ENCODE measurements at regions not wholly inside any gene's neighbourhood (a gene's known extent, or its start where the extent isn't known, plus 50 kb on each side); places are given as distances from the start of the nearest gene placed in this dataset.

- DNase-seq (ENCODE audit: low read depth in 1 of 2, low spot score in 1 of 2), result no peak
- TF ChIP-seq SPI1 (IDR thresholded peaks at IDR 0.05; ENCODE audit: borderline replicate concordance, low read depth) (no peak), POLR2AphosphoS5 (IDR thresholded peaks at IDR 0.05; ENCODE audit: low read depth) (no peak), CTCF (IDR thresholded peaks at IDR 0.05; ENCODE audit: insufficient read depth, low read length) (no peak), GABPA (IDR thresholded peaks at IDR 0.05; ENCODE audit: low read depth) (no peak), REST (IDR thresholded peaks at IDR 0.05; ENCODE audit: insufficient replicate concordance, low read depth) (no peak)
- Histone ChIP-seq H3K4me3 (replicated peaks; ENCODE audit: insufficient read depth, low read length) (no peak overlapping the region), H3K27me3 (ENCODE audit: insufficient read depth, poor library complexity, severe bottlenecking) (no peaks in the 10 kb centered on the region), H3K27ac (replicated peaks) (no peak overlapping the region)
Observed at GRCh38 chr18:10361660-10362059, 92.8 kb upstream of the APCDD1 start.

- no peak for TF ChIP-seq CTCF (IDR thresholded peaks at IDR 0.05; ENCODE audit: insufficient read depth, low read length)
- no peak for TF ChIP-seq REST (IDR thresholded peaks at IDR 0.05; ENCODE audit: insufficient replicate concordance, low read depth)
- TF ChIP-seq POLR2AphosphoS5 (IDR thresholded peaks at IDR 0.05; ENCODE audit: low read depth), result no peak
- TF ChIP-seq GABPA (IDR thresholded peaks at IDR 0.05; ENCODE audit: low read depth), result no peak
- TF ChIP-seq SPI1 (IDR thresholded peaks at IDR 0.05; ENCODE audit: borderline replicate concordance, low read depth), result no peak
- H3K4me3 ChIP-seq (replicated peaks; ENCODE audit: insufficient read depth, low read length), result no peak overlapping the region
- no peak overlapping the region for H3K27ac ChIP-seq (replicated peaks)
- H3K27me3 ChIP-seq (ENCODE audit: insufficient read depth, poor library complexity, severe bottlenecking), result no peaks in the 10 kb centered on the region
- DNase-seq (ENCODE audit: low read depth in 1 of 2, low spot score in 1 of 2), result no peak
Observed at GRCh38 chr18:10365021-10365500, 89.4 kb upstream of the APCDD1 start.

GRCh38 chr18:10365901-10366300 is 88.5 kb upstream of the APCDD1 start:
- H3K27ac ChIP-seq (replicated peaks), result no peak overlapping the region
- H3K27me3 ChIP-seq (ENCODE audit: insufficient read depth, poor library complexity, severe bottlenecking), result no peaks in the 10 kb centered on the region
- no peak for DNase-seq (ENCODE audit: low read depth in 1 of 2, low spot score in 1 of 2)
- H3K4me3 ChIP-seq (replicated peaks; ENCODE audit: insufficient read depth, low read length), result no peak overlapping the region
- TF ChIP-seq GABPA (IDR thresholded peaks at IDR 0.05; ENCODE audit: low read depth), result no peak

- H3K4me3 ChIP-seq (replicated peaks; ENCODE audit: insufficient read depth, low read length), result no peak overlapping the region
- H3K27ac ChIP-seq (replicated peaks), result no peak overlapping the region
- peaks cover 3% of the 10 kb centered on the region for H3K27me3 ChIP-seq (ENCODE audit: insufficient read depth, poor library complexity, severe bottlenecking)
- no peak for DNase-seq (ENCODE audit: low read depth in 1 of 2, low spot score in 1 of 2)
- TF ChIP-seq POLR2AphosphoS5 (IDR thresholded peaks at IDR 0.05; ENCODE audit: low read depth), result no peak
Observed at GRCh38 chr18:10367836-10368235, 86.6 kb upstream of the APCDD1 start.

Data from HL-60 (cell line).